HEK293 (cell line): ENCODE measurements at regions not wholly inside any gene's neighbourhood (a gene's known extent, or its start where the extent isn't known, plus 50 kb on each side); places are given as distances from the start of the nearest gene placed in this dataset.

Experiments used
- CTCF ChIA-PET: fragments of 350-600 bp; formaldehyde crosslinking; extraction: SDS; loops from one replicate; lab custom pipeline; 2021; ENCODE audit warnings: antibody characterized with exemption; lab: Yijun Ruan, JAX
- POLR2A ChIA-PET: fragments of 300-600 bp; formaldehyde crosslinking; extraction: SDS; loops from one replicate; lab custom pipeline; 2020; ENCODE audit warnings: antibody characterized with exemption, inconsistent platforms; lab: Yijun Ruan, JAX
- H3K27ac ChIP-seq: fragments of 200-500 bp; sonication (Bioruptor generic); 2 replicates; pipeline ENCODE4 v1.5.1; 2014; ENCODE audit warnings: low read depth, low read length, control low read depth, inconsistent platforms; ENCODE audit errors: extremely low read depth
- H3K36me3 ChIP-seq, 2 experiments: fragments of 200-500 bp in 1 of 2; sonication (Bioruptor generic) in 1 of 2; 1 replicate in 1 of 2; 2 replicates in 1 of 2; pipeline ENCODE4 v1.5.1; 2014 to 2017; ENCODE audit warnings: inconsistent platforms in 2 of 2, low read length in 2 of 2; ENCODE audit not compliant: control insufficient read depth in 2 of 2, insufficient read depth in 1 of 2
- H3K4me1 ChIP-seq: fragments of 200-500 bp; sonication (Bioruptor generic); 2 replicates; pipeline ENCODE4 v1.5.1; 2014; ENCODE audit warnings: mild to moderate bottlenecking, low read length, inconsistent platforms; ENCODE audit not compliant: control insufficient read depth, insufficient read depth
- H3K4me3 ChIP-seq: 2 replicates; pipeline ENCODE4 v1.5.1; 2011; ENCODE audit warnings: low read depth, mild to moderate bottlenecking, control low read depth, low read length, moderate library complexity
- H3K9me3 ChIP-seq: fragments of 200-500 bp; sonication (Bioruptor generic); 2 replicates; pipeline ENCODE4 v1.5.1; 2014; ENCODE audit warnings: low read depth, low read length, inconsistent platforms; ENCODE audit not compliant: control insufficient read depth, insufficient read depth
- FEZF1 ChIP-seq: fragments of 450-650 bp; formaldehyde crosslinking; IDR thresholded peaks from 2 replicates; pipeline ENCODE4 v1.5.1; 2016; ENCODE audit warnings: missing biosample characterization, missing genetic modification characterization
- KLF8 ChIP-seq: fragments of 450-650 bp; formaldehyde crosslinking; IDR thresholded peaks from 2 replicates; pipeline ENCODE4 v1.5.1; 2016; ENCODE audit warnings: missing biosample characterization, missing genetic modification characterization
- PRDM2 ChIP-seq: fragments of 450-650 bp; formaldehyde crosslinking; IDR thresholded peaks from 2 replicates; pipeline ENCODE4 v1.5.1; 2016; ENCODE audit warnings: missing biosample characterization, missing genetic modification characterization, borderline replicate concordance
- PRDM4 ChIP-seq: fragments of 450-650 bp; formaldehyde crosslinking; IDR thresholded peaks from 2 replicates; pipeline ENCODE4 v1.5.1; 2017; ENCODE audit warnings: missing biosample characterization, missing genetic modification characterization
- ZFP69B ChIP-seq: fragments of 450-650 bp; formaldehyde crosslinking; IDR thresholded peaks from 2 replicates; pipeline ENCODE4 v1.5.1; 2016; ENCODE audit warnings: missing biosample characterization, missing genetic modification characterization
- ZNF16 ChIP-seq: fragments of 450-650 bp; formaldehyde crosslinking; IDR thresholded peaks from 2 replicates; pipeline ENCODE4 v1.5.1; 2016; ENCODE audit warnings: low read depth, missing biosample characterization, missing genetic modification characterization
- ZNF280D ChIP-seq: fragments of 450-650 bp; formaldehyde crosslinking; IDR thresholded peaks from 2 replicates; pipeline ENCODE4 v1.5.1; 2016; ENCODE audit warnings: missing biosample characterization, missing genetic modification characterization
- ZNF324 ChIP-seq: fragments of 450-650 bp; formaldehyde crosslinking; IDR thresholded peaks from 2 replicates; pipeline ENCODE4 v1.5.1; 2016; ENCODE audit warnings: missing biosample characterization, missing genetic modification characterization
- ZNF354C ChIP-seq: fragments of 450-650 bp; formaldehyde crosslinking; IDR thresholded peaks from 2 replicates; pipeline ENCODE4 v1.5.1; 2016; ENCODE audit warnings: missing biosample characterization, missing genetic modification characterization, low read depth, borderline replicate concordance
- ZNF362 ChIP-seq: fragments of 450-650 bp; formaldehyde crosslinking; IDR thresholded peaks from 2 replicates; pipeline ENCODE4 v1.5.1; 2016; ENCODE audit warnings: missing biosample characterization, missing genetic modification characterization
- ZNF561 ChIP-seq: fragments of 450-650 bp; IDR thresholded peaks from 2 replicates; pipeline ENCODE4 v1.5.1; 2018; ENCODE audit warnings: missing biosample characterization, missing genetic modification characterization, borderline replicate concordance
- ZNF660 ChIP-seq: fragments of 450-650 bp; IDR thresholded peaks from 2 replicates; pipeline ENCODE4 v1.5.1; 2018; ENCODE audit warnings: missing biosample characterization, mild to moderate bottlenecking, missing genetic modification characterization
- ZNF664 ChIP-seq: fragments of 450-650 bp; formaldehyde crosslinking; IDR thresholded peaks from 2 replicates; pipeline ENCODE4 v1.5.1; 2016; ENCODE audit warnings: missing biosample characterization, missing genetic modification characterization
- ZXDB ChIP-seq: fragments of 450-650 bp; formaldehyde crosslinking; IDR thresholded peaks from 2 replicates; pipeline ENCODE4 v1.5.1; 2016; ENCODE audit warnings: missing biosample characterization, missing genetic modification characterization

- ChIA-PET POLR2A (no interaction called here), CTCF (no interaction called here)
- Histone ChIP-seq H3K36me3 (no peaks in the 10 kb centered on the region), H3K4me1 (no peaks in the 10 kb centered on the region), H3K9me3 (no peaks in the 10 kb centered on the region), H3K27ac (no peak overlapping the region), H3K4me3 (no peak overlapping the region)
- TF ChIP-seq PRDM2 (tag by site-specific recombination) (no peak), ZXDB (tag by site-specific recombination) (no peak), KLF8 (no peak), ZNF561 (tag by site-specific recombination) (no peak), ZNF660 (no peak), ZNF362 (tag by site-specific recombination) (no peak), ZNF354C (tag by site-specific recombination) (no peak), ZNF16 (tag by site-specific recombination) (no peak), PRDM4 (tag by site-specific recombination) (no peak), ZFP69B (tag by site-specific recombination) (no peak), ZNF324 (tag by site-specific recombination) (no peak), FEZF1 (tag by site-specific recombination) (no peak), ZNF664 (tag by site-specific recombination) (no peak), ZNF280D (tag by site-specific recombination) (no peak)
Measured at GRCh38 chr7:35331730-35332678, 78.1 kb upstream of the TBX20 start.
